ENCODE measurements at regions not wholly inside any gene's neighbourhood (a gene's known extent, or its start where the extent isn't known, plus 50 kb on each side); places are given as distances from the start of the nearest gene placed in this dataset.
"Not testable (repeated sequence)": the region's sequence is repeated elsewhere in the genome, so short reads cannot be mapped to it uniquely, and the experiment has no call there.

GRCh38 chr20:48490341-48490740 lies 337.5 kb downstream of the PREX1 start:
- DNase-seq, result not testable (repeated sequence)

DNA sequence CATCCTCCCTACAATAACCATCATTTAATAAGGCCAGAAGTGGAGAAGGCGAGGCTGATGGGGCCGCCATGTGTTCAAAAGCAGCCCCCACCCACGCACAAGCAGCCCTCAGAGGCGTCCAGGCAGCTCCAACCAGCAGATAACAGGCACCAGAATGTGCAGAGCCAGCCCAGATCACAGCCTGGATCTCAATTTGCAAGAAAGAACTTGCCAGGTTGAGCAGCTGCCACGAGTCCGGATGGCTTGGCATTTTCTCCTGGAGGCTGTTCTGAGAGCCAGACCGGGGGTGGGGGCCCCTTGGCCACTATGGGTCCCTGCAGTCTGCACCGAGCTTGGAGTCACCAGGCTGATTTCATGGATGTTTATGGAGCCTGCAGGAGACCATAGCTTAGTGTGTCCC lies 338.1 kb downstream of the PREX1 start:
- no peak for DNase-seq

GRCh38 chr20:48489046-48489463 lies 338.7 kb downstream of the PREX1 start:
- no peak for DNase-seq

GRCh38 chr20:48488334-48489034 lies 339.3 kb downstream of the PREX1 start:
- not testable (repeated sequence) for DNase-seq

DNA sequence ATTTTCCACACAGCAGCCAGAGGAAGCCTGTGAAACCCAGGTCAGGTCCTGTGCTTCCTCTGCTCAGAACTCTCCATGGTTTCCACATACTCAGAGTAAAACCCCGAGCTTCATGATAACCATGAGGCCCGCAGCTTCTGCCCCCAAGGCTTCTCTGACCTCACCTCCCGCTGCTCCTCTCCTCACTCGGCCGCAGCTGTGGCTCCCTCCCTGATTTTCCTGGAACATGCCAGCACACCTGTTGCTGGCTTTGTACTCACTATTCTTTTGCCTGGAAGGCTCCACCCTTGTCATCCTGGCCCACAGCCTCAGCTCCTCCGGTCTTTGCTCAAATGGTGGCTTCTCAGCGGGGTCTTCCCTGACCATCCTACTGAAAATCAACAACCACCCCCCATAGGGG lies 341.7 kb downstream of the PREX1 start:
- no peak for DNase-seq

DNA sequence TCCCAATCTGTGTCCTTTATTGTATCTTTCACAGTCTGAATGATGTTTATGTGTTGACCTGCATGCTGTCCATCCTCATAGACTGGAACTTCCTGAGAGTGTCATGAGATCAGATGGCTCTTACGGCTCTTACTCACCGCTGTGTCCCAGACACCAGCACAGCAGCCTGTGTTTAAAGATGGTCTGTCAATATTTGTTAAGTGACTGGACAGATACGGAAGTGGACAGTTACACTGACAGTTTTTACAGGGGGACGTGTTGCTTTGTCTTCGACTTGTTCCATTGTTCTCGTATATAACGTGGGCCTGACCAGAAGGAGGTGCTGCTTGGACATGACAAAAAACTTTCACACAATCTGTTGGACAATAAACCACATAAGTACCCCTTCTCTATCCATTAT lies 342.6 kb downstream of the PREX1 start:
- not testable (repeated sequence) for DNase-seq

- DNase-seq, result no peak
Measured at GRCh38 chr20:48483334-48484066, 344.3 kb downstream of the PREX1 start.

DNA sequence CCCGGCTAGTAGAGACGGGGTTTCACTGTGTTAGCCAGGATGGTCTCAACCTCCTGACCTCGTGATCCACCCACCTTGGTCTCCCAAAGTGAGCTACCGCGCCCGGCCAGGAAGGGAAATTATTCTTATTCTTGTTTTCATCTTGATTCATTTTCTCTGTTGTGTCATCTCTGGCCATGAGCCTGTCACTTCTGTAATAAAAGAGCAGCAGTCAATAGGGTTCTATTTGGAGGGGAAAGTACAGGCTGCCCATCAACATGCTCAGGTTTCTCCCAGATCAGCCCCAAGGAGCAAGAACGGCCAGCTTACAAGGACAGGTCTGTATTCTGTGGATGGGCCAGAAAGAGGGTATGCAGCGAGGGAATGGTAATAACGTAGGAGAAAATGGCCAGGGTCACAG lies 345.0 kb downstream of the PREX1 start:
- DNase-seq, result no peak

DNA sequence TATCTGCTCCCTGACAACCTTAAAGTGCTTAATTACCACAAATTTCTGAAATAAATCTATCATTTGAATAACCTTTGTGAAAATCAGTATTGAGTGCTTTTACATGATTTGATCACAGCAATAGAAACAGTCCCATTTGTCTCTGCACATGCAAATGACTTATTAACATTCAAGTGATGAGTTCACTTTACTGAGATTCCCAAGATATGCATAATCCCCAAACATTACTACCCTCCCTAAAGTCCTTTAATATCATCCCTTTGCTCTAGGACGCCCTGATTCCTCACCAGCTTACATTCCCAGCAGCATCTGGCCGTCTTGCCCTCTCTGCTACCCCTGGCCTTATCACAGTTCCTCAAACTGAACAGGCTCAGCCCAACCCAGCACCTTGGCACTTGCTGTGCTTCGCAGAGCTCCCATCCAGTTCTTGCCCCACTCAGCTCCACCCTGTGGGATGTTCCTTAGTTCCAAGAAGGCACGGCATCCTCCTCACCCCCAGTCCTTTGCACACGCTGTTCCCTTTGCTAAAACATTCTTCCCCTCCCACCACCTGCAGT lies 347.5 kb downstream of the PREX1 start:
- DNase-seq, result no peak

DNA sequence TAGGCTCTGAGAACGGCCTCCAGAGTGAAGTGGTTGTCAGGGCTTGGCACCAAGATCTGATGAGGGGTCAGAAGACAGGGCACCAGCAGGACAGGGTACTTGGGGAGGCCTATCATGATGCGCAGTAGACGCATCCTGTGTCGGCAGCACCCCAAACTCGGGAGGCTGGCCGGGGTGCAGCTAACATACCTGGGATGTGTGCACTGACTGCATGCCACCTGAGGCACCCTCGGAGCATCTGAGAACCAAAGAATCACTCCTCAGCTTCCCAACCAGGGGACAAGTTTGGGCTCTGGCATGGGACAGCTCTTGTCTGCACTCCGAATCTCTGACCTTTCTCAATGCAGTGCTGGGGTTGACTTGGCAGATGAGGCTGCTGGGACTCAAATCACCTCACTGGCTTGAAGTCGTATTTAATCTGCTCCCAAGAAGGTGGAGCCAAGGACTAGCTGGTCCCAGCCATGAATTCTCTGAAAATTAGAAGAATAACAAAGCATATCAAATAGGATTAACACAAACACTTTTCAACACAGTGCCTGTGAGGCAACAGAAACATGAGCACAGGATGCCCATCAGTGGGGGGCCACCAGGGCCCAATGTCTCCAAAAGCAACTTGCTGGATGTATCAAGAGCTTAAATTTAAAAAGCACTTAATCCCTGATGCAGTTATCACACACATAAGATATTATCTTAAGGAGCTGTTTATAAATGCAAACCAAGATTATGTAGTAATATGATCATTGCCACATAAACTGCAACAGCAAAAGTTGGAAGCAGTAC lies 348.8 kb downstream of the PREX1 start:
- DNase-seq, result no peak

DNA sequence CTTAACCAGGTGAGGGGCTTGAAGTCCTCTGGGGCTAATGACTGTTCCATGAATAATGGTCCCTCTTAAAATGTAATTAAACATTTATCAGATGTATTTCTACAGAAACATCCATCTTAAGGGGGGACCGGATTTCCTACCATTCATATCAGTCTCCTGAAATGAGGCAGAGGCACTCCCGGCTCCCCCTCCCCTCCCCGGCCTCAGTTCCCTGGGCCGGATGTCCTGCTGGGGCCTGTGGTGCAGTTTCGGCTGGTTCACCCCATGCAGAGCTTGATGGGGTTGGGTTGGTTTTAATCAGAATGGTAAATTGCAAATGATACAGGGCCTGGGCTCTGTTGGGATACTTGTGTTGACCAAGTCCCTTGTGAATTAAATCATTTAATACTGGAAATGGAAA lies 349.4 kb downstream of the PREX1 start:
- DNase-seq, result no peak

DNA sequence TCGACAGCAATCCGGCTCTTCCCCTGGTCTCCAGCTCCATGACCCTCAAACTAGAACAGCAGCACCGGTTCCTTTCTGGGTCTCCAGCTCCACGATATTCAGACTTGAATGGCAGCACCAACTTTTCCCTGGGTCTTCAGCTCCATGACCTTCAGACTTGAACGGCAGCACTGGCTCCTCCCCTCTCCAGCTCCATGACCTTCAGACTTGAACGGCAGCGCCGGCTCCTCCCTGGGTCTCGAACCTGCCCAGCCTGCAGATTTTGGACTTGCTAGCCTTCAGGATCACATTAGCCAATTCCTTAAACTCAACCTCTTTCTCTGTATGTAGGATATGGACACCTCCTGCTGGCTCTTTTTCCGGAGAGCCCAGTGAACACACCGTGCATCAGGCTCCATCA lies 350.9 kb downstream of the PREX1 start:
- DNase-seq, result no peak

GRCh38 chr20:48474022-48474421 lies 353.8 kb downstream of the PREX1 start:
- no peak for DNase-seq

- DNase-seq, result no peak
Measured at GRCh38 chr20:48471759-48472408, 355.9 kb downstream of the PREX1 start.

DNA sequence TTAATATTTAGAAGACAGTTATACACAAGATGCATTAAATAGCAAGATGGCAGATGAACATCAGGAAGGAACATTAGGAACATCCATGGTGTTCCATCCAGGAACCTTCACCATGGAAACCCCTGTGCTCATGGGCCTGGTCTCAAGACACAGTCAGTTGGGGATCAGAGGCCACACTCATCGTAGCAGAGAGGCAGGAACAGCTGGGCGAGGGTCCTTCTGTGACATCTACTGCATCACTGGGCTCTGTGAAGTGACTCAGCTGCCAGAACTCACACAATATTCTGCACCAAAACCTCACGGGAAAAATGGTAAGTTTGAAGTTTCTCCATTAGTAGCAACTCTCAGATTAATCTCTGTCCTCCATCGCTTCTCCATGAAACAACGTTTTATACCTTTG lies 356.6 kb downstream of the PREX1 start:
- DNase-seq, result no peak

DNA sequence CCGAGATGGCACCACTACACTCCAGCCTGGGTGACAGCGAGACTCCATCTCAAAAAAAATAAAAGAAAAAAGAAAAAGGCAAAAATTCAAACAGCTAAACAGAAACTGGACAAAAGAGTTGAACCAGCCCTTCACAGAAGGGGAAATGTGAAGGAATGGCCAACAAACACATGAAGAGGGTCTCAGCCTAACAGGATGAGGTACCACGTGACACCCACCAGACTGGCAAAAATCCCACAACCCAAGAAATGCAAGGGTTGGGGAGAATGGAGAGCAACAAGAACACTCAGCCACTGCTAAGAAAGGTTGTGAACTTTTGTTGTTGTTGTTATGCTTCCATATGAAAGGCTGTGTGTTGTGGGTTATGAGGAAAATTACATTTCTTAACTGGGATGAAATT lies 357.7 kb downstream of the PREX1 start:
- no peak for DNase-seq

DNA sequence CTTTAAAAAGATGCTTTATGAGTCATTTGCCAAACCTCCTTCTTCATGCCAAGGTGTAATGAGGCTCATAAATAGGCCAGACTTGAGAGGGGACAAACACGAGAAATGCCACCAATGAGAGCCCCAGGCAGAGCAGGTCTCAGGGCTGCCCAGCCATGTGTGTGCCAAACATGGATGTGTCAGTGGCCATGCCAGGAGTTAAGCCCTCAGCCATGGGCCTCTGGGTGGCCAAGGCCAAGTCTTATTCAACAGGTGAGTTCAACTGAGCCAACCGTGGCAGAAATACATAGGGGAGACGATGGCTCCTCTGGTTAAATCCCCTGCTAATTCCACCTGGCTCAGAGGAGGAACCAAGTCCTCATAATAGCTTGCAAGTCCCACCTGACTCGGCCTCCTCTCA lies 358.8 kb downstream of the PREX1 start:
- no peak for DNase-seq

GRCh38 chr20:48468571-48468970 lies 359.2 kb downstream of the PREX1 start:
- DNase-seq, result no peak

- DNase-seq, result no peak
Measured at GRCh38 chr20:48467622-48468021, 360.2 kb downstream of the PREX1 start.

DNA sequence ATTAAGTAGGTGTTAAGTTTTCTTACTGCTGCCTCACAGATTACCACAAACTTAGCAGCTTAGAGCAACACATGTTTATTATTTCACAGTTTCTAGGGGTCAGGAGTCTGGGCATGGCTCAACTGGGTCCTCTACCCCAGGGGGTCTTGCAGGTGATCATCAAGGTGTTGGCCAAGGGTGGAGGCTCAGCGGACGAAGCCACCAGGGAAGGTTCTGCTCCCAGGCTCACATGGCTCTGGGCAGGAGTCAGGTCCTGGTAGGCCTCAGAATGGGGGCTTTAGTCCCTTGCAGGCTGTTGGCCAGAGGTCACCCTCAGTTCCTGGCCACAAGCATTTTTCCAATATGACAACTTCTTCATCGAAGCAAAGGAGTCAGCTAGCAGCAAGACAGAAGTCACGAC lies 362.5 kb downstream of the PREX1 start:
- no peak for DNase-seq

DNA sequence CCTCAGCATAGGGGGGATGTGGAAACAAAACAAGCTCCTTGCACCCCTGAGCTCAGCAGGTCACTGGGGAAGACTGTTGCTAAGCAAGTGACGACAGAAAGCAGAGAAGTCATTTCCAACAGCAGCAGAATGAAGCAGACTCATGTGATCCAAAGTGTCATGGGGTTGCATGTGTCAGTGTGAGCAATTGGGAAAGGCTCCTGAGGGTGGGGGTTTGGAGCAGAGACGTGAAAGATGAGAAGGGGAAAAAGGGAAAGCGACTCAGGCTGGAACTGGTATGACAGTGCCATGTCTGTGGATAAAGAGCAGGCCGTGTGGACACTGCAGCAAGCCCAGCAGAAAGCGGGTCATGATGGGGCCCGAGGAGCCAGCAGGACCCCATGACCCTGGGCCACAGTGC lies 363.9 kb downstream of the PREX1 start:
- no peak for DNase-seq

GRCh38 chr20:48463096-48463720 lies 364.6 kb downstream of the PREX1 start:
- DNase-seq, result no peak

DNA sequence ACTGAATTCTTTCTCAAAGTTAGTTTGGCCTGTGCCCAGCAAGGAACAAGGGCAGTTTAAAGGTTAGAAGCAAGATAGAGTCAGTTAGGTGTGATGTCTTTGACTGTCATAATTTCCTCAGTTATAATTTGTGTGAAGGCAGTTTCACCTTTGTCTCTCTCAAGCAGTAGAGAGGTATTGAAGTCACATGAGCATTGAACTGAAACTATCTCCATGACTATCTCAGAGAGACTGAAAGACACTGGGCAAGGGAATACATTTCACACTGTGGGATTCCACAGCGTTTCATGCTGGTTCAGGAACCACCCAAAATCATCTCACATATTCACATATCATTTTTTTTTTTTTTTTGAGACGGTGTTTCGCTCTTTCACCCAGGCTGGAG lies 366.1 kb downstream of the PREX1 start:
- DNase-seq, result no peak

Data from NCI-H345 (cell line).